Glutamatergic neuron (in vitro differentiated cells): ENCODE measurements at regions not wholly inside any gene's neighbourhood (a gene's known extent, or its start where the extent isn't known, plus 50 kb on each side); places are given as distances from the start of the nearest gene placed in this dataset.

Experiments used
- DNase-seq: peaks from one replicate; pipeline ENCODE4 v3.0.0; 2022
- H3K27ac Mint-ChIP-seq: one replicate; pipeline ENCODE4 v1.8.0; 2020; ENCODE audit warnings: mild to moderate bottlenecking, mixed read lengths, inconsistent platforms; ENCODE audit not compliant: unreplicated experiment
- H3K27me3 Mint-ChIP-seq: one replicate; pipeline ENCODE4 v1.8.0; 2020; ENCODE audit warnings: mild to moderate bottlenecking, moderate library complexity, mixed read lengths, inconsistent platforms; ENCODE audit not compliant: unreplicated experiment
- H3K36me3 Mint-ChIP-seq: one replicate; pipeline ENCODE4 v1.8.0; 2020; ENCODE audit warnings: mild to moderate bottlenecking, mixed read lengths, inconsistent platforms; ENCODE audit not compliant: unreplicated experiment
- H3K4me1 Mint-ChIP-seq: one replicate; pipeline ENCODE4 v1.8.0; 2020; ENCODE audit warnings: mild to moderate bottlenecking, low read depth, mixed read lengths, inconsistent platforms; ENCODE audit not compliant: unreplicated experiment
- H3K4me3 Mint-ChIP-seq: one replicate; pipeline ENCODE4 v1.8.0; 2020; ENCODE audit warnings: mild to moderate bottlenecking, mixed read lengths, inconsistent platforms; ENCODE audit not compliant: unreplicated experiment
- H3K9me3 Mint-ChIP-seq: one replicate; pipeline ENCODE4 v1.8.0; 2020; ENCODE audit warnings: mild to moderate bottlenecking, moderate library complexity, mixed read lengths, inconsistent platforms; ENCODE audit not compliant: unreplicated experiment
- CTCF ChIP-seq: fragments of 200-600 bp; sonication (generic); IDR thresholded peaks from one replicate; pipeline ENCODE4 v1.5.0; 2021; ENCODE audit not compliant: partially characterized antibody, unreplicated experiment

DNA sequence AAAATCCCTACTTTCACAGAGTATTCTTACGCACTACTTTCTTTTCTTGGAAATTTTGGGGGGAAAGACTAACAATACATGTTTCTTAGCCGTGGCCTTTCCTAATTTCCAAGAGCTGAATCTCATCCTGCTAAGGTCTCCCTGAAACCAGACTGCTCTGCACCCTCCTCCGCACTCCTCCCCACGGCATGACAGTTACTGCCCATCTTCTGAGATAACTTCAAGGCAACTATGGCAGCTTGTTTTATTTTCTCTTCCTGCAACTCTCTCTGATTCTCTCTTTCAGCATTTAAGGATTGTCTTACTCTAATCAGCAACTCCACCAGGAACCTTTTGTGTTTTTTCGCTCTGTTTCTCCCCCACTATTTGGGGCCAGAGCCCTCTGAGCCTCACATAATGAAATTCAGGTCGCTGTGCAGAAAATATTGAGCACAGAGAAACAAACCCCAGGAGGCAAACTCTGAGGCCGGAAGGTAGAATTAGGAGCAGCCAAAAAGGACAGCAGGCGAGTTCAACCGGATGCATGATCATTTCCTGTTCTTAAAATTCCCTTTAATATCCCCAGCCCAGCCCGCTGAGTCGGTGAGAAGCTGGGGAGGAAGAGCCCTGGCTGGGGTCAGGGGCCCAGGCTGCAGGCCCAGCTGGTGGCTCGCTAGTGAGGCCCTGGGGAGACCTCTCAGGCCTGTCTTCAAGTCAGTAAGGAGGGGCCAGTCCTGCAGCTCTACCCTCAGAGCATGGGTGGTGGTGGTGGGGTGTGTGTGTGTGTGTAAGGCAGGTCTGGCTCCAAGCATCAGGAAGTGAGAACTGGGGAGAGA, 213.6 kb upstream of the S1PR3 start:
- peak; percentile 24 for DNase-seq
- Mint-ChIP-seq H3K4me3 (no peak overlapping the region), H3K27ac (no peak overlapping the region), H3K4me1 (peaks cover 11% of the 10 kb centered on the region), H3K9me3 (peaks cover 4% of the 10 kb centered on the region), H3K27me3 (no peaks in the 10 kb centered on the region), H3K36me3 (no peaks in the 10 kb centered on the region)
- TF ChIP-seq CTCF, result no peak

- peaks cover 13% of the 10 kb centered on the region for H3K4me1 Mint-ChIP-seq
- peak; percentile 29 for DNase-seq
- H3K9me3 Mint-ChIP-seq, result peaks cover 2% of the 10 kb centered on the region
- no peaks in the 10 kb centered on the region for H3K36me3 Mint-ChIP-seq
- no peak for TF ChIP-seq CTCF
- H3K27me3 Mint-ChIP-seq, result peaks cover 3% of the 10 kb centered on the region
- H3K4me3 Mint-ChIP-seq, result no peak overlapping the region
- peak overlapping the region; percentile 9 for H3K27ac Mint-ChIP-seq
Observed at GRCh38 chr9:88781628-88782391, 209.5 kb upstream of the S1PR3 start.

DNA sequence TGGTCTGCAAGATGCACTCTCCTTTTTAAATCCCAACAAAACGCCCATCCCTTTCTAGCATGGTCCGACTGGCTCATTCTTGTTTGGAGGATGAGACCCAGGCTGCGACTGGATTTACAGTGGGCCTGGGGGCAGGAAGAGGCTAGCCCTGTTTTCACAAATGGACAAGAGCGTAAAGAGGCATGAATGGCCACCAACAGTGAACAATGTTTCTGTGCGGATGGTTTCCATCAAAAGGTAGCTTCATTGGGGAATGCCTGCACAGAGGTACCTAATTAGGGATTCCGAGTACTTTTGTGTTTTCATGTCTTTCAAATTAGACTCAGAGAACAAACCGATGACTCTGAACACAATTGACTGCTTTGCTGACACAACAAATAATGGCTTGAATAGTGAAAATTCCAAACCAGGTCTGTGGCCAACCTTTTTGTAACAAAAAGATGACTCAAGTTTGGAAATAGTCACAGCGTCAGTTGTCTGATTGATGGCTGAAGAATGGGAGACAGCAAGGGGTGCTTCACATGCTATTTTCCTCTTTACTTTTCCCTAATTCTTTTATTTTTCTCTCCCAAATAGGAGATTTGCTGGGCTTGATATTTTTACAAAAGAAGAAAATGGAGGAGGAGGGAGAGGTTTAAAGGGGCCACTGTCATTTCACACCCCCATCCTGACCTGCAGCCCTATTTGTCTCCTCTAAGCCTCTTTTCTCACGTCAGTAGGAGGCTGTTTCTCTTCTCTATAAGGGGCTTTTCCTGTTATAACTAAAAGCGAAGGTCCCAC, 208.1 kb upstream of the S1PR3 start:
- peaks cover 8% of the 10 kb centered on the region for H3K4me1 Mint-ChIP-seq
- peaks cover 3% of the 10 kb centered on the region for H3K27me3 Mint-ChIP-seq
- H3K9me3 Mint-ChIP-seq, result peaks cover 2% of the 10 kb centered on the region
- no peak for TF ChIP-seq CTCF
- no peak overlapping the region for H3K4me3 Mint-ChIP-seq
- no peaks in the 10 kb centered on the region for H3K36me3 Mint-ChIP-seq
- no peak for DNase-seq
- H3K27ac Mint-ChIP-seq, result no peak overlapping the region

DNA sequence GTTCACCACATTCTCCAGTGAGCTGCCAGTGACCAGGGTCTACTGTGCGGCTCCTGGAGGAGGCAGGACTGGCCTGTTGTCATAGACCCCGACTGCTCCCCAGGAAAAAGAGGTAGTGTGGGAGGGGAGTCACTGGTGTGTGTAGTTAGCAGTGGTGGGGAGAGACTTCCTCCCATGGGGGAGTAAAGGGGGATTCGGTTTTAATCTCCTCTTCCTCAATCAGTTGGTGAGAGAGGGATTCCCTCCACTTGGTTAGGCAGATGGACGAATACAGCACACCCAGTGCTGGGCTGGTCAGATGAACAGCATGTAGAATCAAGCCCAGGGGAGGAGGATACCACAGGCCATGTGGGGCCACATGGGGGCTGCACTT, 207.6 kb upstream of the S1PR3 start:
- Mint-ChIP-seq H3K27me3 (peaks cover 4% of the 10 kb centered on the region), H3K36me3 (peaks cover 4% of the 10 kb centered on the region), H3K9me3 (peaks cover 4% of the 10 kb centered on the region), H3K4me3 (no peak overlapping the region), H3K4me1 (peaks cover 8% of the 10 kb centered on the region), H3K27ac (no peak overlapping the region)
- no peak for TF ChIP-seq CTCF
- DNase-seq, result no peak
